K562 (cell line): ENCODE measurements at regions not wholly inside any gene's neighbourhood (a gene's known extent, or its start where the extent isn't known, plus 50 kb on each side); places are given as distances from the start of the nearest gene placed in this dataset.

ENCODE experiments used
- ATAC-seq: fragments of 200-7000 bp; cut with Tn5 transposase; 3 replicates; pipeline ENCODE4 v1.9.1; 2020; ENCODE audit warnings: moderate library complexity
- BruUV-seq: library from RNA; stranded (reverse); fragments of 400-500 nt; replicated peaks from 2 replicates; lab custom pipeline; 2021; lab: Mats Ljungman, UMichigan
- CTCF ChIA-PET: fragments of 300-600 bp; formaldehyde crosslinking; extraction: SDS; loops from one replicate; lab custom pipeline; 2021; ENCODE audit warnings: low intra/inter-chr PET ratio; lab: Yijun Ruan, JAX
- POLR2A ChIA-PET: fragments of 300-600, 350-650 bp; sonication (Branson Sonifier 250); formaldehyde crosslinking; extraction: SDS; loops from one replicate; lab custom pipeline; 2021; ENCODE audit warnings: antibody characterized with exemption, inconsistent platforms; lab: Yijun Ruan, JAX
- DNase-seq, 4 experiments: peaks; one replicate each; pipeline versions ENCODE4 v3.0.0 to v3.0.0-alpha.2; 2011 to 2018; ENCODE audit warnings: low spot score in 3 of 4, mixed read lengths in 3 of 4; ENCODE audit errors: extremely low read depth in 1 of 4
- FAIRE-seq: peaks from 2 replicates; lab custom pipeline; 2011; peaks lifted over from hg19 to GRCh38; lab: Jason Lieb, UNC
- H2AFZ ChIP-seq: 2 replicates; pipeline ENCODE4 v1.6.0; 2011; ENCODE audit warnings: low read depth, low read length, control low read depth, inconsistent platforms
- H3K27ac ChIP-seq: fragments of 200-600 bp; 3 replicates; pipeline ENCODE4 v1.8.0; 2011; ENCODE audit warnings: low read depth, mild to moderate bottlenecking, control low read depth, inconsistent platforms, low read length, moderate library complexity, mixed read lengths; ENCODE audit errors: extremely low read depth
- H3K27me3 ChIP-seq, 2 experiments: fragments of 300-600 bp in 1 of 2; 2 replicates in 1 of 2; 3 replicates in 1 of 2; pipeline versions ENCODE4 v1.6.0 to v1.8.0; 2011; ENCODE audit warnings: inconsistent platforms in 2 of 2, low read length in 2 of 2, mild to moderate bottlenecking in 1 of 2, mixed read lengths in 1 of 2, moderate library complexity in 1 of 2; ENCODE audit not compliant: control insufficient read depth in 2 of 2, insufficient read depth in 2 of 2
- H3K36me3 ChIP-seq: fragments of 300-600 bp; 3 replicates; pipeline ENCODE4 v1.8.0; 2011; ENCODE audit warnings: mild to moderate bottlenecking, low read length, inconsistent platforms; ENCODE audit not compliant: control insufficient read depth, insufficient read depth
- H3K4me1 ChIP-seq, 2 experiments: fragments of 200-600 bp in 1 of 2; replicated peaks in 1 of 2; 2 replicates in 1 of 2; 3 replicates in 1 of 2; pipeline versions ENCODE4 v1.5.1 to v1.8.0; 2011; ENCODE audit warnings: inconsistent platforms in 2 of 2, low read length in 2 of 2, mild to moderate bottlenecking in 1 of 2, mixed read lengths in 1 of 2, moderate library complexity in 1 of 2; ENCODE audit not compliant: control insufficient read depth in 2 of 2, insufficient read depth in 2 of 2
- H3K4me2 ChIP-seq: 2 replicates; pipeline ENCODE4 v1.6.1; 2011; ENCODE audit warnings: low read length, control low read depth, inconsistent platforms, mixed read lengths; ENCODE audit not compliant: insufficient read depth
- H3K4me3 ChIP-seq: fragments of 200-600 bp; sonication (generic), shearing (Covaris generic); 2 replicates; pipeline ENCODE4 v1.5.1; 2016; ENCODE audit warnings: control low read depth, inconsistent platforms
- H3K79me2 ChIP-seq: fragments of 200-600 bp; 3 replicates; pipeline ENCODE4 v1.8.0; 2011; ENCODE audit warnings: low read length, inconsistent platforms; ENCODE audit not compliant: control insufficient read depth, insufficient read depth
- H3K9ac ChIP-seq, 2 experiments: 2 replicates each; pipeline versions ENCODE4 v1.6.0 to v1.6.1; 2011; ENCODE audit warnings: low read depth in 2 of 2, low read length in 2 of 2, control low read depth in 1 of 2, inconsistent platforms in 1 of 2, mild to moderate bottlenecking in 1 of 2, mixed read lengths in 1 of 2; ENCODE audit not compliant: insufficient read depth in 1 of 2
- H3K9me1 ChIP-seq: one replicate; pipeline ENCODE4 v1.6.0; 2011; ENCODE audit warnings: inconsistent platforms, mild to moderate bottlenecking, low read length, moderate library complexity; ENCODE audit not compliant: control insufficient read depth, insufficient read depth
- H3K9me3 ChIP-seq: replicated peaks from 2 replicates; pipeline ENCODE4 v1.5.1; 2011; ENCODE audit warnings: low read depth, low read length, inconsistent platforms; ENCODE audit not compliant: control insufficient read depth, insufficient read depth
- H4K20me1 ChIP-seq: replicated peaks from 2 replicates; pipeline ENCODE4 v1.6.1; 2011; ENCODE audit warnings: low read length, inconsistent platforms, mixed read lengths; ENCODE audit not compliant: control insufficient read depth, insufficient read depth
- CBX1 ChIP-seq: sonication (generic); IDR thresholded peaks from 2 replicates; pipeline ENCODE4 v1.6.1; 2016; ENCODE audit warnings: antibody characterized with exemption, low read depth, mild to moderate bottlenecking
- COPS2 ChIP-seq: fragments of 450-650 bp; conservative IDR thresholded peaks from 2 replicates; pipeline ENCODE4 v1.6.1; 2016; ENCODE audit warnings: mild to moderate bottlenecking, moderate library complexity
- ETS1 ChIP-seq: conservative IDR thresholded peaks from 2 replicates; pipeline ENCODE4 v1.6.1; 2011; ENCODE audit warnings: low read depth, mild to moderate bottlenecking, low read length; ENCODE audit not compliant: control insufficient read depth
- GABPA ChIP-seq: fragments of 200-800 bp; sonication (Bioruptor generic); conservative IDR thresholded peaks from 2 replicates; pipeline ENCODE4 v1.6.1; 2016; ENCODE audit warnings: low read depth, missing genetic modification characterization, missing compliant biosample characterization
- HOMEZ ChIP-seq: fragments of 250-450 bp; sonication (Bioruptor Pico); IDR thresholded peaks from 2 replicates; pipeline ENCODE4 v1.4.0; 2020; ENCODE audit warnings: mild to moderate bottlenecking, moderate library complexity
- MBD2 ChIP-seq: sonication (generic); IDR thresholded peaks from 2 replicates; pipeline ENCODE4 v1.6.1; 2016; ENCODE audit warnings: low read depth, borderline replicate concordance
- MXI1 ChIP-seq: IDR thresholded peaks from 2 replicates; pipeline ENCODE4 v1.6.1; 2011; ENCODE audit warnings: low read depth, mild to moderate bottlenecking, improper control_type of control experiment, low read length
- NONO ChIP-seq, 2 experiments: fragments of 200-400 bp in 1 of 2; fragments of 450-650 bp in 1 of 2; formaldehyde crosslinking in 1 of 2; IDR thresholded peaks; 2 replicates each; pipeline ENCODE4 v1.6.1; 2017; ENCODE audit warnings: low read depth in 2 of 2, mild to moderate bottlenecking in 2 of 2, moderate library complexity in 2 of 2, low read length in 1 of 2
- RB1 ChIP-seq: fragments of 450-650 bp; IDR thresholded peaks from 2 replicates; pipeline ENCODE4 v1.6.1; 2017; ENCODE audit warnings: low read depth, mild to moderate bottlenecking
- ZBTB2 ChIP-seq: fragments of 450-650 bp; IDR thresholded peaks from 2 replicates; pipeline ENCODE4 v1.6.1; 2016; ENCODE audit warnings: antibody characterized with exemption
- ZNF592 ChIP-seq: fragments of 450-650 bp; IDR thresholded peaks from 2 replicates; pipeline ENCODE4 v1.6.1; 2017; ENCODE audit warnings: antibody characterized with exemption, mild to moderate bottlenecking
- ZNF717 ChIP-seq: fragments of 250-450 bp; sonication (Bioruptor Pico); IDR thresholded peaks from 2 replicates; pipeline ENCODE4 v1.5.0; 2021
- WGBS: fragments of 100-300 bp; shearing (Covaris generic); methylation state at CpG from one replicate; pipeline ENCODE4 v1.1.6; 2016; ENCODE audit warnings: low coverage, mixed read lengths; ENCODE audit not compliant: insufficient coverage; ENCODE audit errors: missing lambda C conversion rate; 5-methylcytosine and 5-hydroxymethylcytosine counted together
- in situ Hi-C: fragments of 300-500 bp; cut with MboI; formaldehyde crosslinking; loops from 4 replicates; pipeline ENCODE4 v1.15.0; 2018; ENCODE audit warnings: inconsistent platforms, mixed read lengths
- intact Hi-C: fragments of 100-400 bp; cut with micrococcal nuclease; formaldehyde crosslinking; loops from 2 replicates; pipeline ENCODE4 v1.14.2; 2022

- H3K9ac ChIP-seq, result peak overlapping the region; percentile 75 to 91
- peak; percentile 84 for ATAC-seq
- ChIA-PET CTCF (no interaction called here), POLR2A (interaction anchor here (0.8 to 1.6 kb wide), 7 partner anchors 9 to 141 kb away, joined by 3 to 8 read pairs (median 4); no protein-coding TSS in a partner anchor)
- H3K79me2 ChIP-seq, result peaks cover 13% of the 10 kb centered on the region; the same call in 2 of the 3 replicates
- peak overlapping the region; percentile 46 for H3K4me3 ChIP-seq
- peaks cover 50 to 54% of the 10 kb centered on the region in 2 experiments for H3K4me1 ChIP-seq
- H3K27ac ChIP-seq, result peak overlapping the region; percentile 92
- intact Hi-C loops, result loop anchor here (1.0 to 5.0 kb wide), 4 partner anchors 33 to 141 kb away; no protein-coding TSS in a partner anchor
- in situ Hi-C loops, result no loop called here
- WGBS, result 2% methylated on average over 22 of the region's 54 CpGs
- peak overlapping the region; percentile 85 for H3K4me2 ChIP-seq
- BruUV-seq, result TSS peak; percentile 95
- H2AFZ ChIP-seq, result peak overlapping the region; percentile 87
- H3K9me1 ChIP-seq, result no peaks in the 10 kb centered on the region
- H3K9me3 ChIP-seq, result no peaks in the 10 kb centered on the region
- no peaks in the 10 kb centered on the region for H3K36me3 ChIP-seq
- peak; percentile 52 for FAIRE-seq
- no peaks in the 10 kb centered on the region for H4K20me1 ChIP-seq
- H3K27me3 ChIP-seq, result no peaks in the 10 kb centered on the region
- peak; percentile 92 to 94 (median 94) for DNase-seq
- TF ChIP-seq ZNF592 (peak; percentile 50), MBD2 (peak; percentile 74; the same call in 1 of the 2 replicates), NONO (IDR thresholded peaks at IDR 0.05; ENCODE audit: low read depth in 2 of 2, low read length in 1 of 2) (peak in 1 of 2 experiments; percentile 57; a peak in 1 of 4 replicates), COPS2 (no peak), CBX1 (peak; percentile 44; the same call in 1 of the 2 replicates), ETS1 (peak; percentile 72; the same call in 1 of the 2 replicates), HOMEZ (CRISPR knock-in tag) (no peak), ZNF717 (no peak), MXI1 (0 out of 2 replicates have a peak, but pooled peaks have one; percentile 22), ZBTB2 (0 out of 2 replicates have a peak, but pooled peaks have one; percentile 69), RB1 (0 out of 2 replicates have a peak, but pooled peaks have one; percentile 67), GABPA (tag) (peak; percentile 68)
These were observed 110.5 kb downstream of the ARF6 start for GRCh38 chr14:50003213-50004021.
